A549 (cell line): ENCODE measurements at regions not wholly inside any gene's neighbourhood (a gene's known extent, or its start where the extent isn't known, plus 50 kb on each side); places are given as distances from the start of the nearest gene placed in this dataset.

Source experiments
- CEBPB ChIP-seq, 2 experiments: fragments of >200 bp in 1 of 2; sonication (Bioruptor Twin) in 1 of 2; formaldehyde crosslinking in 1 of 2; IDR thresholded peaks; 2 replicates each; pipeline ENCODE4 v1.6.1; 2012 to 2016
- CTCF ChIP-seq: fragments of >200 bp; sonication (Bioruptor Twin); formaldehyde crosslinking; IDR thresholded peaks from 3 replicates; pipeline ENCODE4 v1.5.1; 2016
- ELK1 ChIP-seq: fragments of 150-350 bp; IDR thresholded peaks from 2 replicates; pipeline ENCODE4 v1.6.1; 2014; ENCODE audit warnings: low read depth, mild to moderate bottlenecking, low read length
- EP300 ChIP-seq, 2 experiments: fragments of >200 bp; sonication (Bioruptor Twin); formaldehyde crosslinking; IDR thresholded peaks; 2 replicates in 1 of 2; 3 replicates in 1 of 2; pipeline ENCODE4 v1.6.1; 2016 to 2017
- ESRRA ChIP-seq: fragments of 150-350 bp; IDR thresholded peaks from 2 replicates; pipeline ENCODE4 v1.6.1; 2014; ENCODE audit warnings: mild to moderate bottlenecking, low read length, borderline replicate concordance
- HOXA7 ChIP-seq: fragments of 250-450 bp; sonication (Bioruptor Pico); IDR thresholded peaks from 2 replicates; pipeline ENCODE4 v1.5.0; 2020; ENCODE audit warnings: mild to moderate bottlenecking, moderate library complexity
- JUN ChIP-seq, 2 experiments: fragments of >200 bp; sonication (Bioruptor Twin); formaldehyde crosslinking; IDR thresholded peaks; 2 replicates in 1 of 2; 3 replicates in 1 of 2; pipeline ENCODE4 v1.6.1; 2016 to 2017
- POLR2A ChIP-seq: IDR thresholded peaks from 2 replicates; pipeline ENCODE4 v1.6.1; 2012; ENCODE audit warnings: mild to moderate bottlenecking, low read length
- RARB ChIP-seq: fragments of 250-450 bp; sonication (Bioruptor Pico); IDR thresholded peaks from 2 replicates; pipeline ENCODE4 v1.8.0; 2021; ENCODE audit warnings: mild to moderate bottlenecking, moderate library complexity
- RFX5 ChIP-seq: fragments of 450-650 bp; IDR thresholded peaks from 2 replicates; pipeline ENCODE4 v1.7.1; 2014; ENCODE audit warnings: antibody characterized with exemption, mild to moderate bottlenecking, moderate library complexity
- RNF2 ChIP-seq: fragments of 200-600 bp; sonication (generic); IDR thresholded peaks from 2 replicates; pipeline ENCODE4 v1.6.1; 2016; ENCODE audit warnings: low read depth, mild to moderate bottlenecking, antibody characterized with exemption, moderate library complexity, borderline replicate concordance
- ZFP36 ChIP-seq: fragments of 450-650 bp; IDR thresholded peaks from 2 replicates; pipeline ENCODE4 v1.6.1; 2014; ENCODE audit warnings: borderline replicate concordance; ENCODE audit not compliant: partially characterized antibody

- no peak for TF ChIP-seq CTCF
- TF ChIP-seq HOXA7 (CRISPR knock-in tag), result no peak
- TF ChIP-seq POLR2A, result no peak
- no peak for TF ChIP-seq CEBPB (IDR thresholded peaks at IDR 0.05)
- no peak for TF ChIP-seq RARB (CRISPR knock-in tag)
- no peak for TF ChIP-seq RFX5
- TF ChIP-seq ZFP36, result no peak
- TF ChIP-seq ELK1, result no peak
- TF ChIP-seq EP300 (IDR thresholded peaks at IDR 0.05), result no peak
- TF ChIP-seq JUN (IDR thresholded peaks at IDR 0.05), result no peak
- TF ChIP-seq RNF2, result no peak
- TF ChIP-seq ESRRA, result no peak
Observed at GRCh38 chr3:110544730-110545129, 526.9 kb upstream of the NECTIN3 start.
